ENCODE measurements at regions not wholly inside any gene's neighbourhood (a gene's known extent, or its start where the extent isn't known, plus 50 kb on each side); places are given as distances from the start of the nearest gene placed in this dataset.

GRCh38 chr5:97538912-97539311 lies 355.9 kb upstream of the RIOK2 start:
- Histone ChIP-seq H3K79me2 (ENCODE audit: control insufficient read depth, insufficient read depth, low read length) (no peaks in the 10 kb centered on the region), H3K4me1 (ENCODE audit: control insufficient read depth in 2 of 2, insufficient read depth in 2 of 2, low read length in 2 of 2) (no peaks in the 10 kb centered on the region), H3K27me3 (replicated peaks in 1 of 4; ENCODE audit: control extremely low read depth in 1 of 4, control insufficient read depth in 3 of 4, insufficient read depth in 4 of 4, low read length in 3 of 4) (no peaks in the 10 kb centered on the region), H3K4me3 (ENCODE audit: control extremely low read depth in 1 of 5, extremely low read depth in 1 of 5, insufficient read depth in 1 of 5, low read depth in 2 of 5, low read length in 4 of 5) (no peak overlapping the region), H3K36me3 (replicated peaks in 1 of 2; ENCODE audit: control extremely low read depth in 1 of 2, control insufficient read depth in 1 of 2, extremely low read depth in 1 of 2, insufficient read depth in 2 of 2, low read length in 1 of 2) (no peaks in the 10 kb centered on the region), H4K20me1 (ENCODE audit: control insufficient read depth, insufficient read depth, low read length, poor library complexity, severe bottlenecking) (no peaks in the 10 kb centered on the region), H2AFZ (ENCODE audit: insufficient read depth, low read depth, low read length, poor library complexity, severe bottlenecking) (no peak overlapping the region), H3K9me3 (ENCODE audit: control extremely low read depth in 1 of 3, control insufficient read depth in 2 of 3, insufficient read depth in 1 of 3, low read length in 2 of 3) (peaks cover 0 to 10% (median 0%) of the 10 kb centered on the region in 3 donors), H3K4me2 (replicated peaks; ENCODE audit: low read depth, low read length, poor library complexity, severe bottlenecking) (no peak overlapping the region), H3K9ac (ENCODE audit: low read length) (no peak overlapping the region), H3K27ac (ENCODE audit: low read length in 2 of 2) (no peak overlapping the region)
- no peak for DNase-seq
- no peaks in the 10 kb centered on the region for H3K4me1 Mint-ChIP-seq
- no peaks in the 10 kb centered on the region for H3K9me3 Mint-ChIP-seq (ENCODE audit: insufficient read depth)
- TF ChIP-seq CTCF (IDR thresholded peaks at IDR 0.05) (no peak), EZH2 (IDR thresholded peaks at IDR 0.05; ENCODE audit: borderline replicate concordance, insufficient read depth, low read depth, low read length, poor library complexity, severe bottlenecking) (no peak)
- no peaks in the 10 kb centered on the region for H3K27me3 Mint-ChIP-seq
- no peak overlapping the region for H3K27ac Mint-ChIP-seq
- CTCF ChIA-PET: no interaction called here
- no CpG with 5 or more reads among the region's 2 CpGs for WGBS (ENCODE audit: insufficient coverage)
- POLR2A ChIA-PET: no interaction called here
- intact Hi-C loops (cut with micrococcal nuclease): loop anchor here (10.0 kb wide), 1 partner anchor 784 kb away; no protein-coding TSS in a partner anchor
- H3K4me3 Mint-ChIP-seq: no peak overlapping the region
- ATAC-seq (ENCODE audit: low read depth): no peak

- no peak for TF ChIP-seq EZH2 (IDR thresholded peaks at IDR 0.05; ENCODE audit: borderline replicate concordance, insufficient read depth, low read depth, low read length, poor library complexity, severe bottlenecking)
- TF ChIP-seq CTCF (IDR thresholded peaks at IDR 0.05): no peak
- no peak overlapping the region for H3K4me3 Mint-ChIP-seq
- CTCF ChIA-PET: no interaction called here
Measured at GRCh38 chr5:97541864-97542263, 358.8 kb upstream of the RIOK2 start.

More at GRCh38 chr5:97541864-97542263, 358.8 kb upstream of the RIOK2 start:
- Histone ChIP-seq H3K4me2 (replicated peaks; ENCODE audit: low read depth, low read length, poor library complexity, severe bottlenecking) (no peak overlapping the region), H2AFZ (ENCODE audit: insufficient read depth, low read depth, low read length, poor library complexity, severe bottlenecking) (no peak overlapping the region), H3K36me3 (replicated peaks in 1 of 2; ENCODE audit: control extremely low read depth in 1 of 2, control insufficient read depth in 1 of 2, extremely low read depth in 1 of 2, insufficient read depth in 2 of 2, low read length in 1 of 2) (no peaks in the 10 kb centered on the region), H3K27ac (ENCODE audit: low read length in 2 of 2) (no peak overlapping the region), H3K4me1 (ENCODE audit: control insufficient read depth in 2 of 2, insufficient read depth in 2 of 2, low read length in 2 of 2) (no peaks in the 10 kb centered on the region), H3K27me3 (replicated peaks in 1 of 4; ENCODE audit: control extremely low read depth in 1 of 4, control insufficient read depth in 3 of 4, insufficient read depth in 4 of 4, low read length in 3 of 4) (no peaks in the 10 kb centered on the region), H3K9ac (ENCODE audit: low read length) (no peak overlapping the region), H3K79me2 (ENCODE audit: control insufficient read depth, insufficient read depth, low read length) (no peaks in the 10 kb centered on the region), H4K20me1 (ENCODE audit: control insufficient read depth, insufficient read depth, low read length, poor library complexity, severe bottlenecking) (no peaks in the 10 kb centered on the region), H3K4me3 (ENCODE audit: control extremely low read depth in 1 of 5, extremely low read depth in 1 of 5, insufficient read depth in 1 of 5, low read depth in 2 of 5, low read length in 4 of 5) (no peak overlapping the region), H3K9me3 (ENCODE audit: control extremely low read depth in 1 of 3, control insufficient read depth in 2 of 3, insufficient read depth in 1 of 3, low read length in 2 of 3) (peaks cover 0 to 10% (median 0%) of the 10 kb centered on the region in 3 donors)
- POLR2A ChIA-PET: no interaction called here
- Mint-ChIP-seq H3K27me3 (no peaks in the 10 kb centered on the region), H3K9me3 (ENCODE audit: insufficient read depth) (no peaks in the 10 kb centered on the region), H3K4me1 (no peaks in the 10 kb centered on the region), H3K27ac (no peak overlapping the region)
- intact Hi-C loops (cut with micrococcal nuclease): no loop called here
- ATAC-seq (ENCODE audit: low read depth) (no peak), DNase-seq (peak; percentile 4)
- WGBS (ENCODE audit: insufficient coverage): 97% methylated on average over 18 of the region's 20 CpGs
